Thyroid gland (tissue), 4 donors: ENCODE measurements at regions not wholly inside any gene's neighbourhood (a gene's known extent, or its start where the extent isn't known, plus 50 kb on each side); places are given as distances from the start of the nearest gene placed in this dataset.

Experiments used
- POLR2A ChIP-seq, 2 donors: fragments of 450-650 bp; IDR thresholded peaks; one replicate each; pipeline ENCODE4 v1.6.1; 2017; ENCODE audit warnings: antibody characterized with exemption in 2 of 2, mild to moderate bottlenecking in 2 of 2, moderate library complexity in 1 of 2
- TF ChIP-seq, protein P1 (sequence below), 6 experiments: fragments of 200-600 bp in 3 of 6; fragments of 450-650 bp in 3 of 6; sonication (generic) in 3 of 6; IDR thresholded peaks; one replicate each; pipeline ENCODE4 v1.5.1; 2016 to 2019; ENCODE audit warnings: antibody characterized with exemption in 6 of 6, mild to moderate bottlenecking in 2 of 6, inconsistent platforms in 1 of 6, moderate library complexity in 1 of 6

DNA sequence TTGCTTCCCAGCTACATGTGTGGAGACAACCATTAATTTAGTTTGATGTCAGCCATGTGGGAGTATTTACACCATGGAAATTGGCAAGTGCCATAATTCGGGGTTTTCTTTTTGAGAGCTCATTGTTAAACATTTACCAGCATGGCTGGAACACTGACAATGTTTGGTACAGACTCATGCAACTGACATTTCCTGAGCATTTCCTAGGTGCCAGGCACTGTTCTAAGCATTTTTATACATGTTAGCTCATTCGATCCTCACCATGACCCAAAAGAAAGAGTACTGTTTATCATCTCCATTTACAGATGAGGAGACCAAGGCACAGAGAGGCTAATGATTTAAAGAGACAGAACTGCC lies 86.9 kb downstream of the FOXL1 start:
- TF ChIP-seq POLR2A (IDR thresholded peaks at IDR 0.05) = no peak
- TF ChIP-seq, protein P1, sequence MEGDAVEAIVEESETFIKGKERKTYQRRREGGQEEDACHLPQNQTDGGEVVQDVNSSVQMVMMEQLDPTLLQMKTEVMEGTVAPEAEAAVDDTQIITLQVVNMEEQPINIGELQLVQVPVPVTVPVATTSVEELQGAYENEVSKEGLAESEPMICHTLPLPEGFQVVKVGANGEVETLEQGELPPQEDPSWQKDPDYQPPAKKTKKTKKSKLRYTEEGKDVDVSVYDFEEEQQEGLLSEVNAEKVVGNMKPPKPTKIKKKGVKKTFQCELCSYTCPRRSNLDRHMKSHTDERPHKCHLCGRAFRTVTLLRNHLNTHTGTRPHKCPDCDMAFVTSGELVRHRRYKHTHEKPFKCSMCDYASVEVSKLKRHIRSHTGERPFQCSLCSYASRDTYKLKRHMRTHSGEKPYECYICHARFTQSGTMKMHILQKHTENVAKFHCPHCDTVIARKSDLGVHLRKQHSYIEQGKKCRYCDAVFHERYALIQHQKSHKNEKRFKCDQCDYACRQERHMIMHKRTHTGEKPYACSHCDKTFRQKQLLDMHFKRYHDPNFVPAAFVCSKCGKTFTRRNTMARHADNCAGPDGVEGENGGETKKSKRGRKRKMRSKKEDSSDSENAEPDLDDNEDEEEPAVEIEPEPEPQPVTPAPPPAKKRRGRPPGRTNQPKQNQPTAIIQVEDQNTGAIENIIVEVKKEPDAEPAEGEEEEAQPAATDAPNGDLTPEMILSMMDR (IDR thresholded peaks at IDR 0.05) = no peak
